ENCODE measurements at regions not wholly inside any gene's neighbourhood (a gene's known extent, or its start where the extent isn't known, plus 50 kb on each side); places are given as distances from the start of the nearest gene placed in this dataset.

DNA sequence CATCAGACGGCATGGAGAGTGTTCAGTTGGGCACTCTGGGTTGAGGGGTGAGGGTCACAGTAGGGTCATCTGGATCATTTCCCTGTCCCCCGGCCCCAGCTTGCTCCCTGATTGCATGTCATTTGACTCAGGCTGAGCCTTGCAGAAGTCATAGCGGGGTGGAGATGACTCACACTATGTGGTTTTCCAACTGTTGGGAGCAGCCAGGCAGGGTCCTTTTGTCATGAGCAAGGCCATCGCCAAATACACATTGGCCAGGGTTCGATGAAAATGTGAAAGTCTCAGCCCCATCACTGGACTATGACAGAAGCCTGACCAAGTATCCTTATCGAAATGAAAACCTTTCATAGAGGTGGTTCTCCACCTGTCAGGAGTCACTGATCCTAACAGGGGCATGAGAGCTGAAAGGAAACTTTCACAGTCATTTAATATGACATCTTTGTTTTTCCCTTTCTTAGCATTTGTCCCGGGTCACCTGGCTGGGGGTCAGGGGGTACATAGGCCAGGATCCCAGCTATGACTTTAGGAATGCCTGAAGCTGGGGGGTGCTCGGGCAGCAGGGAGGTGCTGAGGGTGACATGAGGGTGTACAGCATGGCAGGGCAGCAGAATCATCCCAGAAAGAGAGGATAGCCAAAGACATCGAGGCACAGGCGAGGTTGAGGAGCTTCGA is 70.2 kb upstream of the CD93 start (continued):
- TF ChIP-seq, protein P1, sequence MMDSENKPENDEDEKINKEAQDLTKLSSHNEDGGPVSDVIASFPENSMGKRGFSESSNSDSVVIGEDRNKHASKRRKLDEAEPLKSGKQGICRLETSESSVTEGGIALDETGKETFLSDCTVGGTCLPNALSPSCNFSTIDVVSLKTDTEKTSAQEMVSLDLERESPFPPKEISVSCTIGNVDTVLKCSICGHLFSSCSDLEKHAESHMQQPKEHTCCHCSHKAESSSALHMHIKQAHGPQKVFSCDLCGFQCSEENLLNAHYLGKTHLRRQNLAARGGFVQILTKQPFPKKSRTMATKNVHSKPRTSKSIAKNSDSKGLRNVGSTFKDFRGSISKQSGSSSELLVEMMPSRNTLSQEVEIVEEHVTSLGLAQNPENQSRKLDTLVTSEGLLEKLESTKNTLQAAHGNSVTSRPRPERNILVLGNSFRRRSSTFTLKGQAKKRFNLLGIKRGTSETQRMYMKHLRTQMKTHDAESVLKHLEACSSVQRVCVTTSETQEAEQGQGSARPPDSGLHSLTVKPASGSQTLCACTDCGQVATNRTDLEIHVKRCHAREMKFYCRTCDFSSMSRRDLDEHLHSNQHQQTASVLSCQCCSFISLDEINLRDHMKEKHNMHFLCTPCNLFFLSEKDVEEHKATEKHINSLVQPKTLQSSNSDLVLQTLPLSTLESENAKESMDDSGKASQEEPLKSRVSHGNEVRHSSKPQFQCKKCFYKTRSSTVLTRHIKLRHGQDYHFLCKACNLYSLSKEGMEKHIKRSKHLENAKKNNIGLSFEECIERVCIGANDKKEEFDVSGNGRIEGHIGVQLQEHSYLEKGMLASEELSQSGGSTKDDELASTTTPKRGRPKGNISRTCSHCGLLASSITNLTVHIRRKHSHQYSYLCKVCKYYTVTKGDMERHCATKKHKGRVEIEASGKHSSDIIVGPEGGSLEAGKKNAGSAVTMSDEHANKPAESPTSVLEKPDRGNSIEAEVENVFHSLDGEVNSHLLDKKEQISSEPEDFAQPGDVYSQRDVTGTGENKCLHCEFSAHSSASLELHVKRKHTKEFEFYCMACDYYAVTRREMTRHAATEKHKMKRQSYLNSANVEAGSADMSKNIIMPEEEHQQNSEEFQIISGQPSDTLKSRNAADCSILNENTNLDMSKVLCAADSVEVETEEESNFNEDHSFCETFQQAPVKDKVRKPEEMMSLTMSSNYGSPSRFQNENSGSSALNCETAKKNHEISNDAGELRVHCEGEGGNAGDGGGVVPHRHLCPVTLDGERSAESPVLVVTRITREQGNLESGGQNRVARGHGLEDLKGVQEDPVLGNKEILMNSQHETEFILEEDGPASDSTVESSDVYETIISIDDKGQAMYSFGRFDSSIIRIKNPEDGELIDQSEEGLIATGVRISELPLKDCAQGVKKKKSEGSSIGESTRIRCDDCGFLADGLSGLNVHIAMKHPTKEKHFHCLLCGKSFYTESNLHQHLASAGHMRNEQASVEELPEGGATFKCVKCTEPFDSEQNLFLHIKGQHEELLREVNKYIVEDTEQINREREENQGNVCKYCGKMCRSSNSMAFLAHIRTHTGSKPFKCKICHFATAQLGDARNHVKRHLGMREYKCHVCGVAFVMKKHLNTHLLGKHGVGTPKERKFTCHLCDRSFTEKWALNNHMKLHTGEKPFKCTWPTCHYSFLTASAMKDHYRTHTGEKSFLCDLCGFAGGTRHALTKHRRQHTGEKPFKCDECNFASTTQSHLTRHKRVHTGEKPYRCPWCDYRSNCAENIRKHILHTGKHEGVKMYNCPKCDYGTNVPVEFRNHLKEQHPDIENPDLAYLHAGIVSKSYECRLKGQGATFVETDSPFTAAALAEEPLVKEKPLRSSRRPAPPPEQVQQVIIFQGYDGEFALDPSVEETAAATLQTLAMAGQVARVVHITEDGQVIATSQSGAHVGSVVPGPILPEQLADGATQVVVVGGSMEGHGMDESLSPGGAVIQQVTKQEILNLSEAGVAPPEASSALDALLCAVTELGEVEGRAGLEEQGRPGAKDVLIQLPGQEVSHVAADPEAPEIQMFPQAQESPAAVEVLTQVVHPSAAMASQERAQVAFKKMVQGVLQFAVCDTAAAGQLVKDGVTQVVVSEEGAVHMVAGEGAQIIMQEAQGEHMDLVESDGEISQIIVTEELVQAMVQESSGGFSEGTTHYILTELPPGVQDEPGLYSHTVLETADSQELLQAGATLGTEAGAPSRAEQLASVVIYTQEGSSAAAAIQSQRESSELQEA (IDR thresholded peaks at IDR 0.05; ENCODE audit: low read depth): no peak
- TF ChIP-seq MLX (CRISPR knock-in tag; conservative IDR thresholded peaks at IDR 0.05) (no peak), GATAD2A (IDR thresholded peaks at IDR 0.05) (no peak), BHLHE40 (IDR thresholded peaks at IDR 0.05; ENCODE audit: low read length) (no peak; the same call in 1 of the 2 replicates), SMAD3 (CRISPR knock-in tag; conservative IDR thresholded peaks at IDR 0.05) (peak; percentile 93), PCBP1 (IDR thresholded peaks at IDR 0.05; ENCODE audit: low read depth, low read length, poor library complexity, severe bottlenecking) (no peak), ZNF696 (CRISPR knock-in tag; conservative IDR thresholded peaks at IDR 0.05) (no peak), POLR3G (IDR thresholded peaks at IDR 0.05; ENCODE audit: extremely low read depth, insufficient read length, insufficient replicate concordance) (no peak), ESRRB (CRISPR knock-in tag; IDR thresholded peaks at IDR 0.05; ENCODE audit: borderline replicate concordance) (no peak), ZNF12 (CRISPR knock-in tag; IDR thresholded peaks at IDR 0.05) (no peak), POLR3A (IDR thresholded peaks at IDR 0.05; ENCODE audit: borderline replicate concordance, extremely low read depth, insufficient read depth, insufficient read length) (no peak), ZNF76 (CRISPR knock-in tag; IDR thresholded peaks at IDR 0.05; ENCODE audit: borderline replicate concordance) (peak; percentile 92), MYBL2 (IDR thresholded peaks at IDR 0.05; ENCODE audit: low read depth) (no peak), MYBL2 (CRISPR knock-in tag; IDR thresholded peaks at IDR 0.05; ENCODE audit: borderline replicate concordance) (no peak), ZBTB7A (IDR thresholded peaks at IDR 0.05; ENCODE audit: borderline replicate concordance, control insufficient read depth, low read depth, low read length) (peak; percentile 57; the same call in 1 of the 2 replicates), CSDE1 (IDR thresholded peaks at IDR 0.05) (no peak)
- TF ChIP-seq, protein P2, sequence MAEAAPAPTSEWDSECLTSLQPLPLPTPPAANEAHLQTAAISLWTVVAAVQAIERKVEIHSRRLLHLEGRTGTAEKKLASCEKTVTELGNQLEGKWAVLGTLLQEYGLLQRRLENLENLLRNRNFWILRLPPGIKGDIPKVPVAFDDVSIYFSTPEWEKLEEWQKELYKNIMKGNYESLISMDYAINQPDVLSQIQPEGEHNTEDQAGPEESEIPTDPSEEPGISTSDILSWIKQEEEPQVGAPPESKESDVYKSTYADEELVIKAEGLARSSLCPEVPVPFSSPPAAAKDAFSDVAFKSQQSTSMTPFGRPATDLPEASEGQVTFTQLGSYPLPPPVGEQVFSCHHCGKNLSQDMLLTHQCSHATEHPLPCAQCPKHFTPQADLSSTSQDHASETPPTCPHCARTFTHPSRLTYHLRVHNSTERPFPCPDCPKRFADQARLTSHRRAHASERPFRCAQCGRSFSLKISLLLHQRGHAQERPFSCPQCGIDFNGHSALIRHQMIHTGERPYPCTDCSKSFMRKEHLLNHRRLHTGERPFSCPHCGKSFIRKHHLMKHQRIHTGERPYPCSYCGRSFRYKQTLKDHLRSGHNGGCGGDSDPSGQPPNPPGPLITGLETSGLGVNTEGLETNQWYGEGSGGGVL (CRISPR knock-in tag; IDR thresholded peaks at IDR 0.05): peak; percentile 63
